Activated CD8-positive, alpha-beta T cell treated with anti-CD3 and anti-CD28 coated beads for 36 hours (primary cell): ENCODE measurements at regions not wholly inside any gene's neighbourhood (a gene's known extent, or its start where the extent isn't known, plus 50 kb on each side); places are given as distances from the start of the nearest gene placed in this dataset.

Experiments used
- ATAC-seq: fragments of 200-7000 bp; cut with Tn5 transposase; one replicate; pipeline ENCODE4 v1.10.0; 2021; ENCODE audit warnings: mild to moderate bottlenecking, moderate library complexity
- CTCF ChIA-PET: fragments of 350-600 bp; sonication (Branson Sonifier 250); formaldehyde crosslinking; loops from one replicate; lab custom pipeline; 2021; ENCODE audit warnings: antibody characterized with exemption; lab: Charles Lee
- POLR2A ChIA-PET: fragments of 350-600 bp; sonication (Branson Sonifier 250); formaldehyde crosslinking; loops from one replicate; lab custom pipeline; 2021; ENCODE audit warnings: antibody characterized with exemption; lab: Charles Lee
- DNase-seq: peaks from one replicate; pipeline ENCODE4 v3.0.0-alpha.2; 2020
- H3K27ac Mint-ChIP-seq: one replicate; pipeline ENCODE4 v1.8.0; 2021; ENCODE audit warnings: mild to moderate bottlenecking, mixed read lengths
- H3K27me3 Mint-ChIP-seq: one replicate; pipeline ENCODE4 v1.8.0; 2021; ENCODE audit warnings: mixed read lengths
- H3K36me3 Mint-ChIP-seq: one replicate; pipeline ENCODE4 v1.8.0; 2021; ENCODE audit warnings: low read depth, mixed read lengths
- H3K4me1 Mint-ChIP-seq: one replicate; pipeline ENCODE4 v1.8.0; 2021; ENCODE audit warnings: low read depth, mixed read lengths
- H3K4me3 Mint-ChIP-seq: one replicate; pipeline ENCODE4 v1.8.0; 2021; ENCODE audit warnings: mild to moderate bottlenecking, moderate library complexity, mixed read lengths
- H3K9me3 Mint-ChIP-seq: one replicate; pipeline ENCODE4 v1.8.0; 2021; ENCODE audit warnings: mixed read lengths
- intact Hi-C: fragments of 100-400 bp; cut with micrococcal nuclease; formaldehyde crosslinking; loops from one replicate; pipeline ENCODE4 v1.10.0; 2022
- TF ChIP-seq, protein P1 (sequence below): fragments of 200-600 bp; IDR thresholded peaks from one replicate; pipeline ENCODE4 v1.8.0; 2022; ENCODE audit warnings: antibody characterized with exemption, mild to moderate bottlenecking

DNA sequence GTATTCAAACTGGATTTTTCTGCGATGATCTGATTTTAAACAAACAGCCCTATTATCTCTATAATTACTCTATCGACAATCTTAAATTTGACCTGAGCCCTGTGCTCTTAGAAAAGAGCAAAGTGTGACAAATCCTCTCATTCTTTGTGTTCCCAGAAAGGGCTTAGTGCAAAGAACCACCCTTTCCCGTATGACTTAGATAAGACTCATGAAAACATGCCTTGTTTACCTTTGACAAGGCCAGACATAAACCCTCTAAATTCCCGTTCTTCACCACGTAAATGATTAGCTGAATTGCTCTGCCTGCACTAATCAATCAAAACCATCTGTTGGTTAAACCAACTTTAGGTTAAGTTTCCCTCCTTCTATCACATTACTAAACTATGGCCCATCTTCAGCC lies 285.7 kb upstream of the SEL1L start:
- Mint-ChIP-seq H3K4me1 (no peaks in the 10 kb centered on the region), H3K27me3 (no peaks in the 10 kb centered on the region), H3K9me3 (peaks cover 3% of the 10 kb centered on the region), H3K36me3 (no peaks in the 10 kb centered on the region), H3K27ac (no peak overlapping the region), H3K4me3 (no peak overlapping the region)
- intact Hi-C loops = no loop called here
- ATAC-seq (no peak), DNase-seq (no peak)
- ChIA-PET CTCF (interaction anchor here (0.8 kb wide), 1 partner anchor 15 kb away, joined by 3 read pairs; no protein-coding TSS in a partner anchor), POLR2A (no interaction called here)
- TF ChIP-seq, protein P1, sequence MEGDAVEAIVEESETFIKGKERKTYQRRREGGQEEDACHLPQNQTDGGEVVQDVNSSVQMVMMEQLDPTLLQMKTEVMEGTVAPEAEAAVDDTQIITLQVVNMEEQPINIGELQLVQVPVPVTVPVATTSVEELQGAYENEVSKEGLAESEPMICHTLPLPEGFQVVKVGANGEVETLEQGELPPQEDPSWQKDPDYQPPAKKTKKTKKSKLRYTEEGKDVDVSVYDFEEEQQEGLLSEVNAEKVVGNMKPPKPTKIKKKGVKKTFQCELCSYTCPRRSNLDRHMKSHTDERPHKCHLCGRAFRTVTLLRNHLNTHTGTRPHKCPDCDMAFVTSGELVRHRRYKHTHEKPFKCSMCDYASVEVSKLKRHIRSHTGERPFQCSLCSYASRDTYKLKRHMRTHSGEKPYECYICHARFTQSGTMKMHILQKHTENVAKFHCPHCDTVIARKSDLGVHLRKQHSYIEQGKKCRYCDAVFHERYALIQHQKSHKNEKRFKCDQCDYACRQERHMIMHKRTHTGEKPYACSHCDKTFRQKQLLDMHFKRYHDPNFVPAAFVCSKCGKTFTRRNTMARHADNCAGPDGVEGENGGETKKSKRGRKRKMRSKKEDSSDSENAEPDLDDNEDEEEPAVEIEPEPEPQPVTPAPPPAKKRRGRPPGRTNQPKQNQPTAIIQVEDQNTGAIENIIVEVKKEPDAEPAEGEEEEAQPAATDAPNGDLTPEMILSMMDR = no peak

GRCh38 chr14:81819910-81820309 lies 286.3 kb upstream of the SEL1L start:
- no peaks in the 10 kb centered on the region for H3K4me1 Mint-ChIP-seq
- DNase-seq (no peak), ATAC-seq (no peak)
- H3K4me3 Mint-ChIP-seq = no peak overlapping the region
- ChIA-PET POLR2A (no interaction called here), CTCF (no interaction called here)
- H3K27me3 Mint-ChIP-seq = no peaks in the 10 kb centered on the region
- H3K36me3 Mint-ChIP-seq = no peaks in the 10 kb centered on the region
- intact Hi-C loops = no loop called here
- peaks cover 3% of the 10 kb centered on the region for H3K9me3 Mint-ChIP-seq
- TF ChIP-seq, protein P1 = no peak
- no peak overlapping the region for H3K27ac Mint-ChIP-seq

DNA sequence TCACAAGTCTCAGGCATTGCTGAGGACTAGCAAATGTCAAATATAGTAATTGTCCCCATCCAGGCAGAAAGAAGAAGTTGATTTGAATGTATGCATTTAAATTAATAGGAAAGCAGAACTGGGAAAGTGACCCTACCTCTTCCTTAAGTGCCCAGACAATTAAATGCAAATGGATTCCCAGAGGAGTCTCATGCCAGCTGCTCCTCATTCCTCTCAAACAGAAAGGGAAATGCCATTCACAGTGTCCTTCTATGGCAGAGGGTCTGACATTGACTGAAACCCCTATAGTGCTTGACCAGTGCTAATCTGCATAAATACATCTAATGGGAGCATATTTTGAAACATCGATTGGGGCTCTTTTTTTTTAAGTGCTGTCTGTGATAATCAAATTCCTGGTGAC lies 292.4 kb upstream of the SEL1L start:
- Mint-ChIP-seq H3K9me3 (peaks cover 3% of the 10 kb centered on the region), H3K27me3 (no peaks in the 10 kb centered on the region), H3K36me3 (no peaks in the 10 kb centered on the region), H3K27ac (no peak overlapping the region), H3K4me3 (no peak overlapping the region), H3K4me1 (no peaks in the 10 kb centered on the region)
- intact Hi-C loops = no loop called here
- TF ChIP-seq, protein P1 = no peak
- CTCF ChIA-PET = no interaction called here
- POLR2A ChIA-PET = no interaction called here
- ATAC-seq (no peak), DNase-seq (no peak)

GRCh38 chr14:81829447-81829846 lies 295.8 kb upstream of the SEL1L start:
- intact Hi-C loops = no loop called here
- no peaks in the 10 kb centered on the region for H3K36me3 Mint-ChIP-seq

GRCh38 chr14:81831128-81831820 lies 297.6 kb upstream of the SEL1L start:
- ChIA-PET CTCF (no interaction called here), POLR2A (no interaction called here)
- no peak overlapping the region for H3K4me3 Mint-ChIP-seq
- TF ChIP-seq, protein P1 = no peak
- intact Hi-C loops = no loop called here
- ATAC-seq (no peak), DNase-seq (no peak)
- H3K4me1 Mint-ChIP-seq = no peaks in the 10 kb centered on the region
- no peaks in the 10 kb centered on the region for H3K27me3 Mint-ChIP-seq
- no peaks in the 10 kb centered on the region for H3K36me3 Mint-ChIP-seq
- H3K27ac Mint-ChIP-seq = no peak overlapping the region
- H3K9me3 Mint-ChIP-seq = peaks cover 3% of the 10 kb centered on the region

More at GRCh38 chr14:81829447-81829846, 295.8 kb upstream of the SEL1L start:
- TF ChIP-seq, protein P1 = no peak
- CTCF ChIA-PET = no interaction called here
- Mint-ChIP-seq H3K27ac (no peak overlapping the region), H3K4me3 (no peak overlapping the region), H3K27me3 (no peaks in the 10 kb centered on the region), H3K4me1 (no peaks in the 10 kb centered on the region), H3K9me3 (no peaks in the 10 kb centered on the region)
- DNase-seq (no peak), ATAC-seq (no peak)
- POLR2A ChIA-PET = no interaction called here
